GM12865 (cell line): ENCODE measurements at regions not wholly inside any gene's neighbourhood (a gene's known extent, or its start where the extent isn't known, plus 50 kb on each side); places are given as distances from the start of the nearest gene placed in this dataset.

ENCODE experiments used
- DNase-seq: peaks from one replicate; pipeline ENCODE4 v3.0.0; 2010; ENCODE audit warnings: low read depth
- H3K4me3 ChIP-seq: 2 replicates; pipeline ENCODE4 v1.5.1; 2011; ENCODE audit warnings: mild to moderate bottlenecking, low read depth, low read length, control low read depth
- CTCF ChIP-seq: IDR thresholded peaks from 2 replicates; pipeline ENCODE4 v1.5.1; 2011; ENCODE audit warnings: low read length, control low read depth, low read depth, inconsistent platforms; ENCODE audit not compliant: insufficient read depth; ENCODE audit errors: missing control alignments

- no peak overlapping the region for H3K4me3 ChIP-seq
- TF ChIP-seq CTCF, result no peak
- DNase-seq, result no peak
These were observed 339.2 kb downstream of the DCAF12L2 start for GRCh38 chrX:125826774-125827451.

- no peak for TF ChIP-seq CTCF
- no peak overlapping the region for H3K4me3 ChIP-seq
- DNase-seq, result no peak
These were observed 319.8 kb downstream of the DCAF12L2 start for GRCh38 chrX:125846271-125846670.

GRCh38 chrX:125850693-125851092 lies 315.4 kb downstream of the DCAF12L2 start:
- no peak for DNase-seq
- no peak for TF ChIP-seq CTCF
- no peak overlapping the region for H3K4me3 ChIP-seq

- TF ChIP-seq CTCF, result no peak
- H3K4me3 ChIP-seq, result no peak overlapping the region
- DNase-seq, result no peak
These were observed 282.9 kb downstream of the DCAF12L2 start for GRCh38 chrX:125883169-125883568.

GRCh38 chrX:125894947-125895346 lies 271.1 kb downstream of the DCAF12L2 start:
- no peak overlapping the region for H3K4me3 ChIP-seq
- no peak for TF ChIP-seq CTCF
- DNase-seq, result no peak

GRCh38 chrX:125895518-125895917 lies 270.6 kb downstream of the DCAF12L2 start:
- DNase-seq, result no peak
- no peak for TF ChIP-seq CTCF
- no peak overlapping the region for H3K4me3 ChIP-seq

GRCh38 chrX:125926295-125926694 lies 239.8 kb downstream of the DCAF12L2 start:
- DNase-seq, result no peak
- TF ChIP-seq CTCF, result no peak
- no peak overlapping the region for H3K4me3 ChIP-seq
